AG09309 (cell line): ENCODE measurements at regions not wholly inside any gene's neighbourhood (a gene's known extent, or its start where the extent isn't known, plus 50 kb on each side); places are given as distances from the start of the nearest gene placed in this dataset.

Source experiments
- DNase-seq: peaks from one replicate; pipeline ENCODE4 v3.0.0-alpha.2; 2010; ENCODE audit warnings: low read depth
- H3K4me3 ChIP-seq: 2 replicates; pipeline ENCODE4 v1.5.1; 2011; ENCODE audit warnings: mild to moderate bottlenecking, low read depth, low read length, moderate library complexity; ENCODE audit not compliant: control insufficient read depth
- CTCF ChIP-seq: IDR thresholded peaks from 2 replicates; pipeline ENCODE4 v1.5.1; 2011; ENCODE audit warnings: mild to moderate bottlenecking, low read depth, low read length, inconsistent platforms; ENCODE audit not compliant: insufficient read depth, control insufficient read depth; ENCODE audit errors: missing control alignments

DNA sequence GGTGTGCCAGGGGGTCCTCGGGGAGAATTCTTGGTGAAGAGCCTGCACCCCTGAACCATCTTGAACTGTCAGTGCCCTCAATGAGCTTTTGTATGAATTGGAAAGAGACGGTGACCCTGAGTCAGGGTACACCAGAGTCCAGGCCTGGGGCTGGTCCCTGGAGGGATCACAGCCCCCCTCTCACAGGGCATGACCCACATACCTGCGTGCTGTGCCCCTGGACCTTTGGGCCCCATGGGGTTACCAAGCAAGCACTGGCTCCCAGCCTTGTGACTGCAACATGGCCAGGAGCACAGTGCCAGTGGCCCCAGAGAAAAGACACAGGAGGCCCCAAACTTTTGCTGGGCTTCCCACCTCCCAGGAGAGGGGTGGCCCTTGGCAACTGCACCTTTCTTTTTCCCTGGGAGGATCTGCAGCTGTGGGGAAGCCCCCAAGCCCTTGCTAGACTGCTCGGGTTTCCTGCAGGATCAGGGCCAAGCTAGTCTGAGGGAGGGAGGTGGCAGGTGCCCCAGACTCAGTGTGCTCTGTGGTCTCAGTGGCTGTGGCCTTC lies 153.5 kb downstream of the ZNF248 start:
- no peak overlapping the region for H3K4me3 ChIP-seq
- no peak for DNase-seq
- no peak for TF ChIP-seq CTCF

DNA sequence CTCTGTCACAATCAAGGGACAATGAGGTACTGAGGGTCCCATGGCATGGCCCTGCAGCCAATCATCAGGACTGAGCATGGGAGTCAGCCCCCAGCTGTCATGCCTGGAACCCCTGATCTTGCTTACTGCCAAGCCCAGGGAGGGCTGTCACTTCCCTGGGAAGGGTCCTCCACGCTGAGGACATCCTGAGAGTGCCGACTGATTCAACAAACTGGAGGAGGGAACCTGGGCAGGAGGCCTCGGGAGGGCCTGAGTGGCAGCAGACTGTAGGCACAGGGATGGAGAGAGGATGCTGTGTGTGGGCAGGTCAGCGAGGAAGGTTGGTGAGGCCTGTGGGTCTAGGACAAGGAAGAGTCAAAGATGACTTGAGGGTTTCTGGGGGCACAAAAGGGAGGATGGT lies 154.3 kb downstream of the ZNF248 start:
- no peak for DNase-seq
- no peak for TF ChIP-seq CTCF
- H3K4me3 ChIP-seq: no peak overlapping the region

GRCh38 chr10:37701781-37702493 lies 155.5 kb downstream of the ZNF248 start:
- TF ChIP-seq CTCF: no peak
- no peak overlapping the region for H3K4me3 ChIP-seq
- DNase-seq: no peak

GRCh38 chr10:37700886-37701780 lies 156.3 kb downstream of the ZNF248 start:
- no peak for TF ChIP-seq CTCF
- DNase-seq: no peak
- H3K4me3 ChIP-seq: no peak overlapping the region

DNA sequence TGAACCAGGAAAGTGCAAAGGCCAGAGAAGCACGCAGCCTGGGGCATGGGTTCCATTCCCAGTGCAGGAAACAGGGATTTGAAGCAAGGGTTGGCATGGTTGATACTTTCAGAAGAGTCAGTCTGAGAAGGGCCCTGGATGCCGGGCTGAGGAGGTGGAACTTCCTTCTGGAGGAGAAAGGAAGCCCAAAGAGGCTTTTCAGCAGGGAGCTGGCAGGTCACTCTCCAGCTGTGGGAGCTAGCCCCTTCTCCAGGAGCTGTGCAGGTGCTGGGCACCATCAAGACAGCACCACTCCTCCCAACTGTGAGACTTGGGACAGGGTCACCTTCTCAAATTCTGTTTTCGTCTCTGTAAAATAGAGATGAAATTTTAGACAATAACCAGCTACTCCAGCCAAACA lies 169.8 kb downstream of the ZNF248 start:
- no peak for DNase-seq
- H3K4me3 ChIP-seq: no peak overlapping the region
- no peak for TF ChIP-seq CTCF

GRCh38 chr10:37685741-37686683 lies 171.4 kb downstream of the ZNF248 start:
- no peak overlapping the region for H3K4me3 ChIP-seq
- TF ChIP-seq CTCF: no peak
- DNase-seq: no peak
